Right lobe of liver (tissue), 6 donors: ENCODE measurements at regions not wholly inside any gene's neighbourhood (a gene's known extent, or its start where the extent isn't known, plus 50 kb on each side); places are given as distances from the start of the nearest gene placed in this dataset.
A peak's percentile ranks its signal among the peaks of the same experiment; 100 is the strongest.

Experiments used
- ATAC-seq, 4 donors: fragments of 200-7000 bp; cut with Tn5 transposase; one replicate each; pipeline ENCODE4 v1.9.1; 2020; ENCODE audit warnings: mild to moderate bottlenecking in 4 of 4, moderate library complexity in 4 of 4
- DNase-seq, 3 donors: peaks; one replicate each; pipeline ENCODE4 v3.0.0-alpha.2; 2020
- H3K27ac ChIP-seq, 3 donors: fragments of 200-600 bp; one replicate each; pipeline ENCODE4 v1.8.0; 2022
- H3K27me3 ChIP-seq, 2 donors: fragments of 200-600 bp; one replicate each; pipeline ENCODE4 v1.8.0; 2022
- H3K36me3 ChIP-seq, 4 donors: fragments of 200-600 bp; sonication (generic) in 1 of 4; one replicate each; pipeline versions ENCODE4 v1.5.1 to v1.8.0; 2017 to 2022; ENCODE audit warnings: control low read depth in 1 of 4
- H3K4me1 ChIP-seq, 4 donors: fragments of 200-600 bp; sonication (generic) in 1 of 4; one replicate each; pipeline versions ENCODE4 v1.5.1 to v1.8.0; 2017 to 2022; ENCODE audit warnings: control low read depth in 1 of 4
- H3K4me3 ChIP-seq, 3 donors: fragments of 200-600 bp; one replicate each; pipeline ENCODE4 v1.8.0; 2022
- H3K9me3 ChIP-seq, 4 donors: fragments of 200-600 bp; sonication (generic) in 1 of 4; one replicate each; pipeline versions ENCODE4 v1.5.1 to v1.8.0; 2017 to 2022; ENCODE audit warnings: control low read depth in 1 of 4
- POLR2A ChIP-seq: fragments of 450-650 bp; IDR thresholded peaks from one replicate; pipeline ENCODE4 v1.6.1; 2017; ENCODE audit warnings: antibody characterized with exemption, mild to moderate bottlenecking
- WGBS: methylation state at CpG from one replicate; pipeline ENCODE4 v1.1.6; 2018; ENCODE audit warnings: low coverage, low lambda C conversion rate; ENCODE audit not compliant: insufficient coverage; ENCODE audit errors: missing lambda C conversion rate; 5-methylcytosine and 5-hydroxymethylcytosine counted together
- intact Hi-C, 2 donors: fragments of 100-400 bp; cut with DNase I; formaldehyde crosslinking; loops; one replicate each; pipeline versions ENCODE4 v1.11.2 to v1.14.1; 2022
- TF ChIP-seq, protein P1 (sequence below), 4 donors: fragments of 200-600 bp in 3 of 4; fragments of 450-650 bp in 1 of 4; IDR thresholded peaks; one replicate each; pipeline versions ENCODE4 v1.5.1 to v1.8.0; 2016 to 2022; ENCODE audit warnings: antibody characterized with exemption in 4 of 4, mild to moderate bottlenecking in 2 of 4
- donor health status: DM: no; HTN: yes; CAD: no.
- donor health status: DM: no; HTN: no; CAD: no.
- donor health status: DM: no; HTN: no; CAD: no.
- donor health status: DM: no; HTN: yes; CAD: no.
- donor health status: DM: no; HTN: yes; CAD: no.

DNA sequence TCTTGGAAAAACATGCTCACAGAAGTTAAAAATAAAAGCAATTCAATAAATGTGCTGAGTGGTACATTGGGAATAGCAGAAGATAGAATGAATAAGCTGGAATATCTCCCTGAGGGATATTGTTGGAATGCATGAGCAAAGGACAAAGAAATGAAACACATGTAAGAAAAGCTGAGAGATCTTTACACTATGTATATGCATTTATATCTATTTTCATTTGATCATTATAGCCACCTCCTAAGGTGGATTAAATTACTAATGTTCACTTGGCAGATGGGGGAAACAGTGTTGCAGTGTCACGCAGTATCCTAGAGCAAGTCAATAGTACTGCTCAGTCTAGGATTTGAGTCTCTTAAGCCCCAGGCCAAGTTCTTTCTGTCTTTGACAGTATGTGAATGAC, 542.0 kb upstream of the MARCKS start:
- intact Hi-C loops, result no loop called here
- H3K27me3 ChIP-seq, result no peaks in the 10 kb centered on the region
- ATAC-seq (no peak), DNase-seq (no peak)
- no peaks in the 10 kb centered on the region for H3K36me3 ChIP-seq
- no peak overlapping the region for H3K27ac ChIP-seq
- no peak overlapping the region for H3K4me3 ChIP-seq
- no peak for TF ChIP-seq POLR2A
- TF ChIP-seq, protein P1, sequence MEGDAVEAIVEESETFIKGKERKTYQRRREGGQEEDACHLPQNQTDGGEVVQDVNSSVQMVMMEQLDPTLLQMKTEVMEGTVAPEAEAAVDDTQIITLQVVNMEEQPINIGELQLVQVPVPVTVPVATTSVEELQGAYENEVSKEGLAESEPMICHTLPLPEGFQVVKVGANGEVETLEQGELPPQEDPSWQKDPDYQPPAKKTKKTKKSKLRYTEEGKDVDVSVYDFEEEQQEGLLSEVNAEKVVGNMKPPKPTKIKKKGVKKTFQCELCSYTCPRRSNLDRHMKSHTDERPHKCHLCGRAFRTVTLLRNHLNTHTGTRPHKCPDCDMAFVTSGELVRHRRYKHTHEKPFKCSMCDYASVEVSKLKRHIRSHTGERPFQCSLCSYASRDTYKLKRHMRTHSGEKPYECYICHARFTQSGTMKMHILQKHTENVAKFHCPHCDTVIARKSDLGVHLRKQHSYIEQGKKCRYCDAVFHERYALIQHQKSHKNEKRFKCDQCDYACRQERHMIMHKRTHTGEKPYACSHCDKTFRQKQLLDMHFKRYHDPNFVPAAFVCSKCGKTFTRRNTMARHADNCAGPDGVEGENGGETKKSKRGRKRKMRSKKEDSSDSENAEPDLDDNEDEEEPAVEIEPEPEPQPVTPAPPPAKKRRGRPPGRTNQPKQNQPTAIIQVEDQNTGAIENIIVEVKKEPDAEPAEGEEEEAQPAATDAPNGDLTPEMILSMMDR (IDR thresholded peaks at IDR 0.05), result no peak
- 100% methylated on average over 1 of the region's 1 CpG for WGBS
- H3K4me1 ChIP-seq, result no peaks in the 10 kb centered on the region
- H3K9me3 ChIP-seq, result no peaks in the 10 kb centered on the region

GRCh38 chr6:113315879-113316278, 541.3 kb upstream of the MARCKS start:
- 56% methylated on average over 4 of the region's 4 CpGs for WGBS

DNA sequence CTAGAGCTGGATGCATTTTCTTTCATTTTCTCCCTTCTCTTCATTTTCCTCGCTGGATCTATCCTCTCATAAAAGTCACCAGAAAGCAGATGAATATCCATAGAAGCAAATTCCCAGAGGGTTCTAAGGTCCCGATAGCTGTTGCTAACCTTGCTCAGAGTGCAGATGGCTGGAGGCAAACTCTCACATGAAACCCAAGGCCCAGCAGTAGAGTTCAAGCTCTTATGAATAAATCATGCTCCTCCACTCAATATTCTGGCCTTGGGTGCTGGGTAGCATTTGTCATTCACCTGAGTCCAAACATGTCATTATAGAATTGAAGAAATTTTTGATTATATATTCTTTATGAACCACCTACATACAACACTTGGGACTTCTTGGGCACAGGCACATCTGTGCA, 539.7 kb upstream of the MARCKS start:
- intact Hi-C loops, result no loop called here
- TF ChIP-seq POLR2A, result no peak
- TF ChIP-seq, protein P1 (IDR thresholded peaks at IDR 0.05), result no peak
- H3K27me3 ChIP-seq, result no peaks in the 10 kb centered on the region
- DNase-seq, result no peak
- H3K4me1 ChIP-seq, result no peaks in the 10 kb centered on the region
- no peak overlapping the region for H3K27ac ChIP-seq
- no peak for ATAC-seq
- WGBS, result 78% methylated on average over 1 of the region's 2 CpGs
- H3K4me3 ChIP-seq, result no peak overlapping the region
- no peaks in the 10 kb centered on the region for H3K9me3 ChIP-seq
- H3K36me3 ChIP-seq, result no peaks in the 10 kb centered on the region

More at GRCh38 chr6:113315879-113316278, 541.3 kb upstream of the MARCKS start:
- no peak for TF ChIP-seq POLR2A
- TF ChIP-seq, protein P1 (IDR thresholded peaks at IDR 0.05), result no peak
- H3K27me3 ChIP-seq, result no peaks in the 10 kb centered on the region
- no peak for ATAC-seq
- H3K27ac ChIP-seq, result no peak overlapping the region
- DNase-seq, result no peak
- H3K4me3 ChIP-seq, result no peak overlapping the region
- no peaks in the 10 kb centered on the region for H3K36me3 ChIP-seq
- intact Hi-C loops, result no loop called here
- no peaks in the 10 kb centered on the region for H3K9me3 ChIP-seq
- H3K4me1 ChIP-seq, result no peaks in the 10 kb centered on the region

DNA sequence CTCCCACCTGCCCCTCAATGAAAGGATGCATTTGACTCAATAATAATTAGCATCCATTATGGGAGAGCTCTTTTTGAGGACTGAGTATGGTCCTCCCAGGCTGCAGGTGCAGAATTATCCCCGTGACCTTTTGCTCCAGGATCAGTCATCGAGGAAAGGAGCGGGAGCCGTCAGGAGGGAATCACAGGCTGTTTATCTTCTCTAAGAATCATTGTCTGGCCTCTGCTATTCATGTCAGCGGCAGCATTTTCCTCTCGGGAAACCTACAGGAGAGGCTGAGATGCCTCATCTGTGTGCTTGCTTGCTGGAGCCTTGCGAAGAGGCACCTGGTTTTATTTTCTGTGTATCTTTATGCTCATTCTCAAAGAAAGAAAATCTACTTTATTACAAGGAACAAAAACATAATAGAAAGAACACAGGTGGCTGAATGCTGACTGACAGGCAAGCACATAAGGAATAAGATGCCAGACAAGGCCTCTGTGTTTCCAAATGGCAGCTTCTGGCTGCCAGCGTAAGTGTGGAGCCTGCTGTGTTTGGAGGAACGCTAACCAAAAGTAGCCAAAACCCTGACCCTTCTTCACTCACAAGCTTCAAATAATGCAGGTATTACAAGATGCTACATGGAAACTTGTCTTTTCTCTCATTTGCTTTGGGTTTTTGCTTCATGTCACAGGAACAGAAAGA, 539.1 kb upstream of the MARCKS start:
- no peak for ATAC-seq
- Histone ChIP-seq H3K36me3 (no peaks in the 10 kb centered on the region), H3K4me3 (no peak overlapping the region), H3K27ac (no peak overlapping the region), H3K9me3 (no peaks in the 10 kb centered on the region), H3K4me1 (no peaks in the 10 kb centered on the region), H3K27me3 (no peaks in the 10 kb centered on the region)
- DNase-seq, result no peak
- intact Hi-C loops, result no loop called here
- WGBS, result 70% methylated on average over 8 of the region's 9 CpGs
- TF ChIP-seq POLR2A, result no peak
- TF ChIP-seq, protein P1 (IDR thresholded peaks at IDR 0.05), result no peak

GRCh38 chr6:113318575-113318917, 538.6 kb upstream of the MARCKS start:
- intact Hi-C loops, result no loop called here
- H3K4me1 ChIP-seq, result no peaks in the 10 kb centered on the region
- WGBS, result 49% methylated on average over 5 of the region's 5 CpGs
- H3K27me3 ChIP-seq, result no peaks in the 10 kb centered on the region
- no peak overlapping the region for H3K4me3 ChIP-seq
- peak in 1 of 4 donors; percentile 22 for ATAC-seq
- H3K36me3 ChIP-seq, result no peaks in the 10 kb centered on the region
- no peaks in the 10 kb centered on the region for H3K9me3 ChIP-seq
- H3K27ac ChIP-seq, result no peak overlapping the region
- no peak for TF ChIP-seq POLR2A
- TF ChIP-seq, protein P1 (IDR thresholded peaks at IDR 0.05), result no peak
- no peak for DNase-seq
